K562 (cell line): ENCODE measurements at regions not wholly inside any gene's neighbourhood (a gene's known extent, or its start where the extent isn't known, plus 50 kb on each side); places are given as distances from the start of the nearest gene placed in this dataset.
"Not testable (repeated sequence)": the region's sequence is repeated elsewhere in the genome, so short reads cannot be mapped to it uniquely, and the experiment has no call there.

Experiments used
- ATAC-seq: fragments of 200-7000 bp; cut with Tn5 transposase; 3 replicates; pipeline ENCODE4 v1.9.1; 2020; ENCODE audit warnings: moderate library complexity
- BruUV-seq: library from RNA; stranded (reverse); fragments of 400-500 nt; replicated peaks from 2 replicates; lab custom pipeline; 2021; lab: Mats Ljungman, UMichigan
- CTCF ChIA-PET: fragments of 300-600 bp; formaldehyde crosslinking; extraction: SDS; loops from one replicate; lab custom pipeline; 2021; ENCODE audit warnings: low intra/inter-chr PET ratio; lab: Yijun Ruan, JAX
- POLR2A ChIA-PET: fragments of 300-600, 350-650 bp; sonication (Branson Sonifier 250); formaldehyde crosslinking; extraction: SDS; loops from one replicate; lab custom pipeline; 2021; ENCODE audit warnings: antibody characterized with exemption, inconsistent platforms; lab: Yijun Ruan, JAX
- DNase-seq, 4 experiments: peaks; one replicate each; pipeline versions ENCODE4 v3.0.0 to v3.0.0-alpha.2; 2011 to 2018; ENCODE audit warnings: low spot score in 3 of 4, mixed read lengths in 3 of 4; ENCODE audit errors: extremely low read depth in 1 of 4
- FAIRE-seq: peaks from 2 replicates; lab custom pipeline; 2011; peaks lifted over from hg19 to GRCh38; lab: Jason Lieb, UNC
- H2AFZ ChIP-seq: 2 replicates; pipeline ENCODE4 v1.6.0; 2011; ENCODE audit warnings: low read depth, low read length, control low read depth, inconsistent platforms
- H3K27ac ChIP-seq: fragments of 200-600 bp; 3 replicates; pipeline ENCODE4 v1.8.0; 2011; ENCODE audit warnings: low read depth, mild to moderate bottlenecking, control low read depth, inconsistent platforms, low read length, moderate library complexity, mixed read lengths; ENCODE audit errors: extremely low read depth
- H3K27me3 ChIP-seq, 2 experiments: fragments of 300-600 bp in 1 of 2; 2 replicates in 1 of 2; 3 replicates in 1 of 2; pipeline versions ENCODE4 v1.6.0 to v1.8.0; 2011; ENCODE audit warnings: inconsistent platforms in 2 of 2, low read length in 2 of 2, mild to moderate bottlenecking in 1 of 2, mixed read lengths in 1 of 2, moderate library complexity in 1 of 2; ENCODE audit not compliant: control insufficient read depth in 2 of 2, insufficient read depth in 2 of 2
- H3K36me3 ChIP-seq: fragments of 300-600 bp; 3 replicates; pipeline ENCODE4 v1.8.0; 2011; ENCODE audit warnings: mild to moderate bottlenecking, low read length, inconsistent platforms; ENCODE audit not compliant: control insufficient read depth, insufficient read depth
- H3K4me1 ChIP-seq, 2 experiments: fragments of 200-600 bp in 1 of 2; replicated peaks in 1 of 2; 2 replicates in 1 of 2; 3 replicates in 1 of 2; pipeline versions ENCODE4 v1.5.1 to v1.8.0; 2011; ENCODE audit warnings: inconsistent platforms in 2 of 2, low read length in 2 of 2, mild to moderate bottlenecking in 1 of 2, mixed read lengths in 1 of 2, moderate library complexity in 1 of 2; ENCODE audit not compliant: control insufficient read depth in 2 of 2, insufficient read depth in 2 of 2
- H3K4me2 ChIP-seq: 2 replicates; pipeline ENCODE4 v1.6.1; 2011; ENCODE audit warnings: low read length, control low read depth, inconsistent platforms, mixed read lengths; ENCODE audit not compliant: insufficient read depth
- H3K4me3 ChIP-seq: fragments of 200-600 bp; sonication (generic), shearing (Covaris generic); 2 replicates; pipeline ENCODE4 v1.5.1; 2016; ENCODE audit warnings: control low read depth, inconsistent platforms
- H3K79me2 ChIP-seq: fragments of 200-600 bp; 3 replicates; pipeline ENCODE4 v1.8.0; 2011; ENCODE audit warnings: low read length, inconsistent platforms; ENCODE audit not compliant: control insufficient read depth, insufficient read depth
- H3K9ac ChIP-seq, 2 experiments: 2 replicates each; pipeline versions ENCODE4 v1.6.0 to v1.6.1; 2011; ENCODE audit warnings: low read depth in 2 of 2, low read length in 2 of 2, control low read depth in 1 of 2, inconsistent platforms in 1 of 2, mild to moderate bottlenecking in 1 of 2, mixed read lengths in 1 of 2; ENCODE audit not compliant: insufficient read depth in 1 of 2
- H3K9me1 ChIP-seq: one replicate; pipeline ENCODE4 v1.6.0; 2011; ENCODE audit warnings: inconsistent platforms, mild to moderate bottlenecking, low read length, moderate library complexity; ENCODE audit not compliant: control insufficient read depth, insufficient read depth
- H3K9me3 ChIP-seq: replicated peaks from 2 replicates; pipeline ENCODE4 v1.5.1; 2011; ENCODE audit warnings: low read depth, low read length, inconsistent platforms; ENCODE audit not compliant: control insufficient read depth, insufficient read depth
- H4K20me1 ChIP-seq: replicated peaks from 2 replicates; pipeline ENCODE4 v1.6.1; 2011; ENCODE audit warnings: low read length, inconsistent platforms, mixed read lengths; ENCODE audit not compliant: control insufficient read depth, insufficient read depth
- RAD21 ChIP-seq, 2 experiments: fragments of 250-450 bp in 1 of 2; fragments of 450-650 bp in 1 of 2; sonication (Bioruptor Pico) in 1 of 2; formaldehyde crosslinking in 1 of 2; IDR thresholded peaks in 1 of 2; conservative IDR thresholded peaks in 1 of 2; 2 replicates each; pipeline versions ENCODE4 v1.4.0 to v1.8.0; 2020 to 2022; ENCODE audit warnings: mild to moderate bottlenecking in 2 of 2, moderate library complexity in 1 of 2
- SMC3 ChIP-seq: conservative IDR thresholded peaks from 2 replicates; pipeline ENCODE4 v1.6.1; 2011; ENCODE audit warnings: low read depth, low read length, improper control_type of control experiment; ENCODE audit not compliant: insufficient read depth
- WGBS: fragments of 100-300 bp; shearing (Covaris generic); methylation state at CpG from one replicate; pipeline ENCODE4 v1.1.6; 2016; ENCODE audit warnings: low coverage, mixed read lengths; ENCODE audit not compliant: insufficient coverage; ENCODE audit errors: missing lambda C conversion rate; 5-methylcytosine and 5-hydroxymethylcytosine counted together
- in situ Hi-C: fragments of 300-500 bp; cut with MboI; formaldehyde crosslinking; loops from 4 replicates; pipeline ENCODE4 v1.15.0; 2018; ENCODE audit warnings: inconsistent platforms, mixed read lengths
- intact Hi-C: fragments of 100-400 bp; cut with micrococcal nuclease; formaldehyde crosslinking; loops from 2 replicates; pipeline ENCODE4 v1.14.2; 2022
- TF ChIP-seq, protein P1 (sequence below): fragments of 450-650 bp; formaldehyde crosslinking; IDR thresholded peaks from 2 replicates; pipeline ENCODE4 v1.4.0; 2020; ENCODE audit warnings: mild to moderate bottlenecking, moderate library complexity
- TF ChIP-seq, protein P2 (sequence below), 3 experiments: IDR thresholded peaks in 2 of 3; conservative IDR thresholded peaks in 1 of 3; 2 replicates each; pipeline ENCODE4 v1.5.1; 2011 to 2012; ENCODE audit warnings: low read length in 3 of 3, mild to moderate bottlenecking in 3 of 3, control low read depth in 2 of 3, improper control_type of control experiment in 1 of 3, inconsistent platforms in 1 of 3, low read depth in 1 of 3, mixed read lengths in 1 of 3, moderate library complexity in 1 of 3; ENCODE audit not compliant: insufficient read depth in 2 of 3
- TF ChIP-seq, protein P3 (sequence below), 2 experiments: fragments of 450-650 bp; formaldehyde crosslinking in 1 of 2; IDR thresholded peaks; 2 replicates each; pipeline versions ENCODE4 v1.4.0 to v1.6.1; 2014 to 2020; ENCODE audit warnings: mild to moderate bottlenecking in 2 of 2, borderline replicate concordance in 1 of 2, low read depth in 1 of 2

DNA sequence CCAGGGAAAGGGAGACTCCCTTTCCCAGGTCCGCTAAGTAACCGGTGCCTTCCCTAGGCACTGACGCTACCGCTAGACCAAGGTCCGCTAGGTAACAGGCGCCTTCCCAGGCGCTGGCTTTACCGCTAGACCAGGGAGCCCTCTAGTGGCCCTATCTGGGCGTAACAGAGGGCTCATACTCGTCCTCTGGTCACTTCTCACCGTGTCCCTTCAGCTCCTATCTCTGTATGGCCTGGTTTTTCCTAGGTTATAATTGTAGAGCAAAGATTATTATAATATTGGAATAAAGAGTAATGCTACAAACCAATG, 921.3 kb upstream of the PCDH10 start:
- WGBS, result 0% methylated on average over 9 of the region's 11 CpGs
- in situ Hi-C loops, H3K27me3 ChIP-seq, H3K9me3 ChIP-seq, H3K4me3 ChIP-seq, H3K79me2 ChIP-seq, H3K4me2 ChIP-seq, H3K9me1 ChIP-seq, H2AFZ ChIP-seq, POLR2A ChIA-PET, H3K36me3 ChIP-seq, CTCF ChIA-PET, H3K4me1 ChIP-seq, H4K20me1 ChIP-seq, H3K9ac ChIP-seq, BruUV-seq, intact Hi-C loops, H3K27ac ChIP-seq: not testable (repeated sequence)
- peak; percentile 67 for ATAC-seq
- DNase-seq, result peak; percentile 5 to 67 (median 10)
- TF ChIP-seq, protein P1, sequence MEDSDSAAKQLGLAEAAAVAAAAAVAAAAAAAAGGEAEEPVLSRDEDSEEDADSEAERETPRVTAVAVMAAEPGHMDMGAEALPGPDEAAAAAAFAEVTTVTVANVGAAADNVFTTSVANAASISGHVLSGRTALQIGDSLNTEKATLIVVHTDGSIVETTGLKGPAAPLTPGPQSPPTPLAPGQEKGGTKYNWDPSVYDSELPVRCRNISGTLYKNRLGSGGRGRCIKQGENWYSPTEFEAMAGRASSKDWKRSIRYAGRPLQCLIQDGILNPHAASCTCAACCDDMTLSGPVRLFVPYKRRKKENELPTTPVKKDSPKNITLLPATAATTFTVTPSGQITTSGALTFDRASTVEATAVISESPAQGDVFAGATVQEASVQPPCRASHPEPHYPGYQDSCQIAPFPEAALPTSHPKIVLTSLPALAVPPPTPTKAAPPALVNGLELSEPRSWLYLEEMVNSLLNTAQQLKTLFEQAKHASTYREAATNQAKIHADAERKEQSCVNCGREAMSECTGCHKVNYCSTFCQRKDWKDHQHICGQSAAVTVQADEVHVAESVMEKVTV (CRISPR knock-in tag), result peak; percentile 45; the same call in 1 of the 2 replicates
- TF ChIP-seq, protein P2, sequence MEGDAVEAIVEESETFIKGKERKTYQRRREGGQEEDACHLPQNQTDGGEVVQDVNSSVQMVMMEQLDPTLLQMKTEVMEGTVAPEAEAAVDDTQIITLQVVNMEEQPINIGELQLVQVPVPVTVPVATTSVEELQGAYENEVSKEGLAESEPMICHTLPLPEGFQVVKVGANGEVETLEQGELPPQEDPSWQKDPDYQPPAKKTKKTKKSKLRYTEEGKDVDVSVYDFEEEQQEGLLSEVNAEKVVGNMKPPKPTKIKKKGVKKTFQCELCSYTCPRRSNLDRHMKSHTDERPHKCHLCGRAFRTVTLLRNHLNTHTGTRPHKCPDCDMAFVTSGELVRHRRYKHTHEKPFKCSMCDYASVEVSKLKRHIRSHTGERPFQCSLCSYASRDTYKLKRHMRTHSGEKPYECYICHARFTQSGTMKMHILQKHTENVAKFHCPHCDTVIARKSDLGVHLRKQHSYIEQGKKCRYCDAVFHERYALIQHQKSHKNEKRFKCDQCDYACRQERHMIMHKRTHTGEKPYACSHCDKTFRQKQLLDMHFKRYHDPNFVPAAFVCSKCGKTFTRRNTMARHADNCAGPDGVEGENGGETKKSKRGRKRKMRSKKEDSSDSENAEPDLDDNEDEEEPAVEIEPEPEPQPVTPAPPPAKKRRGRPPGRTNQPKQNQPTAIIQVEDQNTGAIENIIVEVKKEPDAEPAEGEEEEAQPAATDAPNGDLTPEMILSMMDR (IDR thresholded peaks at IDR 0.05 in 2 of 3, conservative IDR thresholded peaks at IDR 0.05 in 1 of 3; ENCODE audit: insufficient read depth in 2 of 3, low read depth in 1 of 3, low read length in 3 of 3), result peak; percentile 44 to 54 (median 52)
- TF ChIP-seq, protein P3, sequence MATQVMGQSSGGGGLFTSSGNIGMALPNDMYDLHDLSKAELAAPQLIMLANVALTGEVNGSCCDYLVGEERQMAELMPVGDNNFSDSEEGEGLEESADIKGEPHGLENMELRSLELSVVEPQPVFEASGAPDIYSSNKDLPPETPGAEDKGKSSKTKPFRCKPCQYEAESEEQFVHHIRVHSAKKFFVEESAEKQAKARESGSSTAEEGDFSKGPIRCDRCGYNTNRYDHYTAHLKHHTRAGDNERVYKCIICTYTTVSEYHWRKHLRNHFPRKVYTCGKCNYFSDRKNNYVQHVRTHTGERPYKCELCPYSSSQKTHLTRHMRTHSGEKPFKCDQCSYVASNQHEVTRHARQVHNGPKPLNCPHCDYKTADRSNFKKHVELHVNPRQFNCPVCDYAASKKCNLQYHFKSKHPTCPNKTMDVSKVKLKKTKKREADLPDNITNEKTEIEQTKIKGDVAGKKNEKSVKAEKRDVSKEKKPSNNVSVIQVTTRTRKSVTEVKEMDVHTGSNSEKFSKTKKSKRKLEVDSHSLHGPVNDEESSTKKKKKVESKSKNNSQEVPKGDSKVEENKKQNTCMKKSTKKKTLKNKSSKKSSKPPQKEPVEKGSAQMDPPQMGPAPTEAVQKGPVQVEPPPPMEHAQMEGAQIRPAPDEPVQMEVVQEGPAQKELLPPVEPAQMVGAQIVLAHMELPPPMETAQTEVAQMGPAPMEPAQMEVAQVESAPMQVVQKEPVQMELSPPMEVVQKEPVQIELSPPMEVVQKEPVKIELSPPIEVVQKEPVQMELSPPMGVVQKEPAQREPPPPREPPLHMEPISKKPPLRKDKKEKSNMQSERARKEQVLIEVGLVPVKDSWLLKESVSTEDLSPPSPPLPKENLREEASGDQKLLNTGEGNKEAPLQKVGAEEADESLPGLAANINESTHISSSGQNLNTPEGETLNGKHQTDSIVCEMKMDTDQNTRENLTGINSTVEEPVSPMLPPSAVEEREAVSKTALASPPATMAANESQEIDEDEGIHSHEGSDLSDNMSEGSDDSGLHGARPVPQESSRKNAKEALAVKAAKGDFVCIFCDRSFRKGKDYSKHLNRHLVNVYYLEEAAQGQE (IDR thresholded peaks at IDR 0.05; ENCODE audit: borderline replicate concordance), result peak; percentile 17; the same call in 1 of the 2 replicates
- TF ChIP-seq, protein P3 (CRISPR knock-in tag; IDR thresholded peaks at IDR 0.05; ENCODE audit: low read depth), result not testable (repeated sequence)
- TF ChIP-seq SMC3, result 0 out of 2 replicates have a peak, but pooled peaks have one; percentile 15
- TF ChIP-seq RAD21 (CRISPR knock-in tag; conservative IDR thresholded peaks at IDR 0.05 in 1 of 2, IDR thresholded peaks at IDR 0.05 in 1 of 2), result peak; percentile 74 to 81
- FAIRE-seq, result peak; percentile 49
